Right cardiac atrium (tissue), 5 donors: ENCODE measurements at regions not wholly inside any gene's neighbourhood (a gene's known extent, or its start where the extent isn't known, plus 50 kb on each side); places are given as distances from the start of the nearest gene placed in this dataset.

Experiments used
- ATAC-seq, 2 donors: fragments of 200-7000 bp; cut with Tn5 transposase; one replicate each; pipeline versions ENCODE4 v1.8.0 to v1.9.1; 2020; ENCODE audit warnings: moderate library complexity in 2 of 2, mild to moderate bottlenecking in 1 of 2
- DNase-seq, 3 donors: peaks; one replicate each; pipeline ENCODE4 v3.0.0-alpha.2; 2020
- H3K27ac ChIP-seq: one replicate; pipeline ENCODE4 v1.5.1; 2013; ENCODE audit warnings: mild to moderate bottlenecking, low read length, control low read depth, moderate library complexity
- H3K27me3 ChIP-seq: one replicate; pipeline ENCODE4 v1.6.1; 2013; ENCODE audit not compliant: control insufficient read depth, insufficient read depth
- H3K4me1 ChIP-seq: one replicate; pipeline ENCODE4 v1.6.1; 2013; ENCODE audit warnings: low read length; ENCODE audit not compliant: control insufficient read depth, insufficient read depth
- H3K4me3 ChIP-seq: one replicate; pipeline ENCODE4 v1.5.1; 2013; ENCODE audit warnings: low read length, control low read depth
- H3K9me3 ChIP-seq: one replicate; pipeline ENCODE4 v1.6.1; 2013; ENCODE audit warnings: low read length; ENCODE audit not compliant: control insufficient read depth
- WGBS: extraction: QIAGEN DNeasy Blood & Tissue Kit; methylation state at CpG from one replicate; pipeline ENCODE4 v1.1.7; 2013; 5-methylcytosine and 5-hydroxymethylcytosine counted together
- intact Hi-C, 4 donors: fragments of 100-400 bp; cut with DNase I; formaldehyde crosslinking; loops; one replicate each; pipeline versions ENCODE4 v1.11.0 to v1.14.0; 2022 to 2023
- donor health status: healthy with polysubstance abuse.
- donor health status: DM: no; HTN: yes; CAD: no.
- donor health status: DM: no; HTN: no; CAD: no.
- donor health status: DM: no; HTN: yes; CAD: no; lungs with severe emphysema.
- donor health status: DM: yes; HTN: yes; CAD: no.

GRCh38 chr1:5585256-5585655, 407.0 kb downstream of the NPHP4 start:
- no peak overlapping the region for H3K4me3 ChIP-seq
- 80% methylated on average over 9 of the region's 9 CpGs for WGBS
- H3K4me1 ChIP-seq = no peaks in the 10 kb centered on the region
- H3K9me3 ChIP-seq = no peaks in the 10 kb centered on the region
- H3K27ac ChIP-seq = no peak overlapping the region
- intact Hi-C loops = no loop called here
- DNase-seq = no peak
- ATAC-seq = no peak
- H3K27me3 ChIP-seq = no peaks in the 10 kb centered on the region

- no peak for ATAC-seq
- Histone ChIP-seq H3K9me3 (no peaks in the 10 kb centered on the region), H3K27ac (no peak overlapping the region), H3K4me1 (no peaks in the 10 kb centered on the region), H3K27me3 (no peaks in the 10 kb centered on the region), H3K4me3 (no peak overlapping the region)
- intact Hi-C loops = no loop called here
- WGBS = 59% methylated on average over 5 of the region's 5 CpGs
- DNase-seq = no peak
Observed at GRCh38 chr1:5580926-5581325, 411.3 kb downstream of the NPHP4 start.

- Histone ChIP-seq H3K27me3 (no peaks in the 10 kb centered on the region), H3K9me3 (no peaks in the 10 kb centered on the region), H3K4me3 (no peak overlapping the region), H3K27ac (no peak overlapping the region), H3K4me1 (no peaks in the 10 kb centered on the region)
- intact Hi-C loops = no loop called here
- whole genome bisulfite sequencing = 79% methylated on average over 4 of the region's 4 CpGs
- no peak for ATAC-seq
- no peak for DNase-seq
Observed at GRCh38 chr1:5579966-5580365, 412.3 kb downstream of the NPHP4 start.

GRCh38 chr1:5578690-5579089, 413.5 kb downstream of the NPHP4 start:
- no peaks in the 10 kb centered on the region for H3K27me3 ChIP-seq
- 70% methylated on average over 8 of the region's 8 CpGs for WGBS
- no peak overlapping the region for H3K4me3 ChIP-seq
- ATAC-seq = no peak
- intact Hi-C loops = no loop called here
- H3K9me3 ChIP-seq = no peaks in the 10 kb centered on the region
- no peak overlapping the region for H3K27ac ChIP-seq
- H3K4me1 ChIP-seq = no peaks in the 10 kb centered on the region
- no peak for DNase-seq

- H3K9me3 ChIP-seq = no peaks in the 10 kb centered on the region
- ATAC-seq = no peak
- WGBS = 65% methylated on average over 6 of the region's 6 CpGs
- intact Hi-C loops = no loop called here
- no peaks in the 10 kb centered on the region for H3K4me1 ChIP-seq
- H3K27ac ChIP-seq = no peak overlapping the region
- no peaks in the 10 kb centered on the region for H3K27me3 ChIP-seq
- H3K4me3 ChIP-seq = no peak overlapping the region
- no peak for DNase-seq
Observed at GRCh38 chr1:5577255-5578040, 414.8 kb downstream of the NPHP4 start.

DNA sequence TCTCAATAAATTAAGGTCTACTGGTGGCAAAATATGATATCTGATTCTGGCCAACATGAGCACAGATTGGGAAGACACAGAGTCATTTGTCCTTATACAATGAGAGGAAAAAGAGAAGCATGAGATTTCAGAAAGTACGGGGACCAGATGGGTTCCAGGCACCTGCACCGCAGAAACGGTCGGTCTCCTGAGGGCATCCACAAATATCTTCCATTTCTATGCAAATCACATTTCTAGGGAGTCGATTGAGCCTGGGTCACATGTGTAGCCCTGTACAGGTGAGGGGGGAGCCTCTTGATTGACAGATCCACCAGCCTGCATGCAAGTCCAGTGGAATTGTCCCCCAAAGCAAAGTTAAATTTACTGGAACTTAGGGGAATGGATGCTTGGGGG, 415.6 kb downstream of the NPHP4 start:
- Histone ChIP-seq H3K4me3 (no peak overlapping the region), H3K27ac (no peak overlapping the region), H3K27me3 (no peaks in the 10 kb centered on the region), H3K9me3 (no peaks in the 10 kb centered on the region), H3K4me1 (no peaks in the 10 kb centered on the region)
- ATAC-seq (no peak), DNase-seq (no peak)
- intact Hi-C loops = no loop called here
- 87% methylated on average over 5 of the region's 5 CpGs for WGBS

DNA sequence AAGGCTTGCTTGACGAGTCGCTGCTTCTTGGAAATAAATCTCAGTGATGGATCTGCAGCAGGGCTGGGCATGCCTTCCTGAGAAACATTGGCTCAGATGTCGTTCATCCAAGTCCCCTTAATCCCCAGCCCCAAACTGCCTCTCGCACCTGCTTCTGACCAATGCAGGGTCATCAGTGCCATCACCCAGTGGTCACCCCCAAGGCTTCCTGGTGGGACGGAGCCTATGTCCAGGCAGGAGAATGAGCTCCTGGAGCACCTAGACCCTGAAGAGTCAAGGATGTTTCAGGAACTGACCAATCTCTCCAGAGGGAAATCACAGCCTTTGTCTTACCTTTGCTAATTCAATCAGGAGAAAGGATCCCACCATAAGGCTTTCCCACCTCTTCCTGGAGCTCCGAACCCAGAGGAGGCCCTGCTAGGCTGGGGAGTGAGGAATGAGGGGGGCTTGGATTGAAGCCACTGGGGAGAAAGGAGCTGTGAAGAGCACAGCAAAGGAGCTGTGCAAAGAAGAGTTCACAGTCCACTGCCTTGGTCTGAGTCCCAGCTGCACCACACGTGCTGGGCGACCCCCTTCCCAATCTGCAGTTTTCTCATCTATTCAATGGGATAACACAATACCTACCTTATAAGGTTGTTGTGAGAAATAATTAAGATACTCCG, 416.1 kb downstream of the NPHP4 start:
- ATAC-seq = no peak
- WGBS = 71% methylated on average over 9 of the region's 9 CpGs
- intact Hi-C loops = no loop called here
- Histone ChIP-seq H3K4me3 (no peak overlapping the region), H3K9me3 (no peaks in the 10 kb centered on the region), H3K27ac (no peak overlapping the region), H3K27me3 (no peaks in the 10 kb centered on the region), H3K4me1 (no peaks in the 10 kb centered on the region)
- DNase-seq = no peak

DNA sequence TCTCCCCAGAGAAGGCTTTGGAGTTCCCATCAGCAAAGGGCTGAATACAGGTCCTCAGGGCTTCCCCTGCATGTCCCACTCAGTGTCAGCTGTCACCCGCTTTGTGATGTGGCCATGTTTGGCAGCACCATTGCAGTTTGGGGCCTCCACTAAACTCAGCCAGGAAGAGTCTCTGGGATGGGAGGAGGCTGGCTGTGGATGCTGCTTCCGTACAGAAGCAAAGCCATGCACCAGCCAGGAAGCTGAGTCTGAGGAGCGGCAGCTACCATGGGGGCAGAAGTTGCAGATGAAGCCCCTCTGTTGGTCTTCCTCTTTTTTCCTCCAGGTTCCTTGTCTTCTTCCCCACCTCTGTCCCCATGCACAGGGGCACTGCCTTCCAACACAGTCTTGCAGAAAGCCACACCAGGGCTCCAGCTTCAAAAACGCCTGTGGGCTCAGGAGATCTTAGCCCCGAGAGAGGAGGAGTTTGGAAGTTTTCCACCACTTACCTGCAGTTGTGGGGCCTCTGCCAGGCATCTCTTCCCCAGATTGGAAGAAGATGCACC, 416.8 kb downstream of the NPHP4 start:
- WGBS = 76% methylated on average over 5 of the region's 5 CpGs
- Histone ChIP-seq H3K27me3 (no peaks in the 10 kb centered on the region), H3K9me3 (no peaks in the 10 kb centered on the region), H3K4me1 (no peaks in the 10 kb centered on the region), H3K27ac (no peak overlapping the region), H3K4me3 (no peak overlapping the region)
- ATAC-seq (no peak), DNase-seq (no peak)
- intact Hi-C loops = no loop called here

- Histone ChIP-seq H3K4me1 (no peaks in the 10 kb centered on the region), H3K27ac (no peak overlapping the region), H3K27me3 (no peaks in the 10 kb centered on the region), H3K9me3 (no peaks in the 10 kb centered on the region), H3K4me3 (no peak overlapping the region)
- 32% methylated on average over 4 of the region's 4 CpGs for WGBS
- ATAC-seq = no peak
- intact Hi-C loops = no loop called here
- no peak for DNase-seq
Observed at GRCh38 chr1:5574641-5575040, 417.6 kb downstream of the NPHP4 start.

- no peak overlapping the region for H3K4me3 ChIP-seq
- no peaks in the 10 kb centered on the region for H3K4me1 ChIP-seq
- H3K9me3 ChIP-seq = no peaks in the 10 kb centered on the region
- no peak overlapping the region for H3K27ac ChIP-seq
- ATAC-seq (no peak), DNase-seq (no peak)
- no peaks in the 10 kb centered on the region for H3K27me3 ChIP-seq
- WGBS = 73% methylated on average over 2 of the region's 2 CpGs
- intact Hi-C loops = no loop called here
Observed at GRCh38 chr1:5572794-5573193, 419.4 kb downstream of the NPHP4 start.

DNA sequence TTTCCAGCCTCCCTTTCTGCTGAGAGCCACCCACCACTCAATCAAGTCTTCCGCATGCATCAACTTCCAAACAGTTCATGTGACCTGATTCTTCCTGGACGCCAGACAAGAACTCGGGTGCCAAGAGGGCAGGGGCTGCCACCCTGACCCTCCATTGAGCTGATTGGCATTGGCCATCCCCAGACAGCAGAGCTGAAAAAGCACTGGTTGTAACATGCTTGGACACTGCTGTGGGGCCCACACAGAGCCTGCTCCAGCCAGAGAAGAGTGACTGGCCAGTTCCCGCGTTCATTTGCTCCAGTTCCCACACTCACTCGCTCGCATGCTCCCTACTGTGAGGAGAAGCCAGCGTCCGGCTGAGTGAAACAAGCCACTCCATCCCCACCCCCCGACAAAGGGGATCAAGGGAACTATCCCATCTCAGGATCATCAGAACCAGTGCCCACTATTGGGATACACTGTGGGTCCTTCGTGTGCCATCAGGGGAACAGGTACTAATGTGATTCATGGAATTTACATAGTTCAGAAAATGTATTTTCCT, 420.3 kb downstream of the NPHP4 start:
- WGBS = 84% methylated on average over 11 of the region's 11 CpGs
- no peak overlapping the region for H3K4me3 ChIP-seq
- DNase-seq (no peak), ATAC-seq (no peak)
- no peaks in the 10 kb centered on the region for H3K9me3 ChIP-seq
- no peaks in the 10 kb centered on the region for H3K27me3 ChIP-seq
- H3K27ac ChIP-seq = no peak overlapping the region
- H3K4me1 ChIP-seq = no peaks in the 10 kb centered on the region
- intact Hi-C loops = no loop called here
